Activated T-cell treated with anti-CD3 and anti-CD28 coated beads, Interleukin-2, amount 50 U/mL, for 72 hours (primary cell): ENCODE measurements at regions not wholly inside any gene's neighbourhood (a gene's known extent, or its start where the extent isn't known, plus 50 kb on each side); places are given as distances from the start of the nearest gene placed in this dataset.
"Not testable (repeated sequence)": the region's sequence is repeated elsewhere in the genome, so short reads cannot be mapped to it uniquely, and the experiment has no call there.

Experiments used
- ATAC-seq, 2 donors: fragments of 150-1000 bp; cut with Tn5 transposase; replicated peaks in 1 of 2; 2 replicates each; pipeline ENCODE4 v1.10.0; 2021; ENCODE audit warnings: moderate library complexity in 2 of 2, mild to moderate bottlenecking in 1 of 2
- DNase-seq, 2 donors: peaks; one replicate each; pipeline ENCODE4 v3.0.0; 2021 to 2022; ENCODE audit warnings: mixed read lengths in 1 of 2
- H3K27ac Mint-ChIP-seq: one replicate; pipeline ENCODE4 v1.8.0; 2022; ENCODE audit warnings: mild to moderate bottlenecking, moderate library complexity, mixed read lengths
- H3K27me3 Mint-ChIP-seq: one replicate; pipeline ENCODE4 v1.8.0; 2022; ENCODE audit warnings: low read depth, mixed read lengths
- H3K36me3 Mint-ChIP-seq, 2 donors: one replicate each; pipeline ENCODE4 v1.8.0; 2022; ENCODE audit warnings: mixed read lengths in 2 of 2, mild to moderate bottlenecking in 1 of 2; ENCODE audit not compliant: insufficient read depth in 2 of 2
- H3K4me1 Mint-ChIP-seq: one replicate; pipeline ENCODE4 v1.8.0; 2022; ENCODE audit warnings: low read depth, mixed read lengths
- H3K4me3 Mint-ChIP-seq, 2 donors: one replicate each; pipeline ENCODE4 v1.8.0; 2022; ENCODE audit warnings: mild to moderate bottlenecking in 2 of 2, mixed read lengths in 2 of 2, moderate library complexity in 2 of 2
- H3K9me3 Mint-ChIP-seq, 2 donors: one replicate each; pipeline ENCODE4 v1.8.0; 2022; ENCODE audit warnings: mixed read lengths in 2 of 2

DNA sequence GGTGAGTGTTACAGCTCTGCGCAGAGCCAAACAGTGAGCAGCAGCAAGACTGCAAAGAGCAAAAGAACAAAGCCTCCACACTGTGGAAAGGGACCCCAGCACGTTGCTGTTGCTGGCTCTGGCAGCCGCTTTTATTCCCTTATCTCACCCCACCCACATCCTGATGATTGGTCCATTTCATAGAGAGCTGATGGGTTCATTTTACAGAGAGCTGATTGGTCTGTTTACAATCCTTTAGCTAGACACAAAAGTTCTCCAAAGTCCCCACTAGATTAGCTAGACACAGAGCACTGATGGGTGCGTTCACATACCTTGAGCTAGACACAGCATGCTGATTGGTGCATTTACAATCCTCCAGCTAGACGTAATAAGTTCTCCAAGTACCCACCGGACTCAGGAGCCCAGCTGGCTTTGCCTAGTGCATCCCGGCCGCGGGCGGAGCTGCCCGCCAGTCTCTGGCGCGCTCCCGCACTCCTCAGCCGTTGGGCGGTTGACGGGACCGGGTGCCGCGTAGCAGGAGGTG is 291.4 kb upstream of the PRSS16 start:
- H3K4me1 Mint-ChIP-seq, H3K27me3 Mint-ChIP-seq: not testable (repeated sequence)
- peak; percentile 51 to 67 for ATAC-seq

DNA sequence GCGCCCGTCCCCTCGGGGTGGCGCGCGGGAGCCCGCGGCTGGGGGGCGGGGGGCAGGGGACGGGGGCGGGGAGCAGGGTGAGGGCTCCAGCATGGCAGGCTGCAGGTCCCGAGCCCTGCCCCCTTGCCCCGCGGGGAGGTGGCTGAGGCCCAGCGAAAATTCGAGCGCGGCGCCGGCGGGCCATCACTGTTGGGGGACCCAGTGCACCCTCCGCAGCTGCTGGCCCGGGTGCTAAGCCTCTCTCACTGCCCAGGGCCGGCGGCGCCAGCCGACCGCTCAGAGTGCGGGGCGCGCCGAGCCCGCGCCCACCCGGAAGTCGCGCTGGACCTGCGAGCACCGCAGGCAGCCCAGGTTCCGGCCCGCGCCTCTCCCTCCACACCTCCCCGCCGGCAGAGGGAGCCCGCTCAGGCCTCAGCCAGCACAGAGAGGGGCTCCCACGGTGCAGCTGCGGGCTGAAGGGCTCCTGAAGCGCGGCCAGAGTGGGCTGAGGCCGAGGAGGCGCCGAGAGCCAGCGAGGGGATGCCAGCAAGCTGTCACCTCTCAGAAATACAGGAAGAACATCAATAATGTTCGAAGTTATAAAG is 290.8 kb upstream of the PRSS16 start:
- H3K9me3 Mint-ChIP-seq, H3K4me1 Mint-ChIP-seq, H3K36me3 Mint-ChIP-seq, H3K27me3 Mint-ChIP-seq: not testable (repeated sequence)
- Mint-ChIP-seq H3K27ac (peak overlapping the region; percentile 67), H3K4me3 (peak overlapping the region; percentile 79 to 90)
- ATAC-seq: peak; percentile 96 to 97
- DNase-seq: peak; percentile 89 to 90

More for the DNA sequence above, 291.4 kb upstream of the PRSS16 start:
- H3K9me3 Mint-ChIP-seq, H3K36me3 Mint-ChIP-seq: not testable (repeated sequence)
- Mint-ChIP-seq H3K27ac (peak overlapping the region; percentile 2), H3K4me3 (peak overlapping the region; percentile 78 to 84)
- peak; percentile 47 to 56 for DNase-seq

- H3K36me3 Mint-ChIP-seq, ATAC-seq, H3K9me3 Mint-ChIP-seq, H3K27me3 Mint-ChIP-seq, H3K27ac Mint-ChIP-seq, H3K4me1 Mint-ChIP-seq: not testable (repeated sequence)
- DNase-seq: peak in 1 of 2 donors; percentile 2
- peak overlapping the region; percentile 79 to 90 for H3K4me3 Mint-ChIP-seq
Observed at GRCh38 chr6:26957399-26958127, 289.9 kb upstream of the PRSS16 start.

GRCh38 chr6:26961236-26961635 is 286.3 kb upstream of the PRSS16 start:
- not testable (repeated sequence) for H3K27ac Mint-ChIP-seq

GRCh38 chr6:27002447-27002846 is 245.1 kb upstream of the PRSS16 start:
- DNase-seq (no peak), ATAC-seq (no peak)
- no peak overlapping the region for H3K4me3 Mint-ChIP-seq
- H3K36me3 Mint-ChIP-seq: no peaks in the 10 kb centered on the region
- H3K27ac Mint-ChIP-seq: no peak overlapping the region
- H3K9me3 Mint-ChIP-seq: no peaks in the 10 kb centered on the region
- H3K4me1 Mint-ChIP-seq: no peaks in the 10 kb centered on the region
- H3K27me3 Mint-ChIP-seq: peaks cover 11% of the 10 kb centered on the region

More at GRCh38 chr6:26961236-26961635, 286.3 kb upstream of the PRSS16 start:
- ATAC-seq, H3K4me3 Mint-ChIP-seq, H3K4me1 Mint-ChIP-seq, H3K9me3 Mint-ChIP-seq, DNase-seq, H3K36me3 Mint-ChIP-seq, H3K27me3 Mint-ChIP-seq: not testable (repeated sequence)

DNA sequence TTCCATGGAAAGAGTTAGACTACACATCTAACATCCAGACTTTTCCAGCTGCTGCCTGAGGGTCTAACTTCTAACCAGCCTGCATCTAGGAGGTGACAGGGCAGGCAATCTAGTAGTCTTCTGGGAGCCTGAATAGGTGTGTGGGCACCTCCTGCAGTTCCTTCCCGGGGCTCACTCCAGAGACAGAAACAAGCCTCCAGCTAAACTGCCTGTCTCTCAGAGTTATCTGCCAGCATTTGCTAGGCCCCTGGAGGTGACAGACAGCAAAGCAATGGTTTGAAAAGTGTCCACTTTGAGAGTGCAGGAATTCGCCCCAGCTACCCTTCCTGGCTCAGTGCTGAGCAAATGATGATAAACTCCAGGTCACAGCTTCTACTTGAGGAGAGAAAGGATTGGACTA is 240.5 kb upstream of the PRSS16 start:
- H3K4me3 Mint-ChIP-seq: no peak overlapping the region
- no peak overlapping the region for H3K27ac Mint-ChIP-seq
- ATAC-seq (no peak), DNase-seq (no peak)
- no peaks in the 10 kb centered on the region for H3K4me1 Mint-ChIP-seq
- peaks cover 25% of the 10 kb centered on the region for H3K27me3 Mint-ChIP-seq
- H3K36me3 Mint-ChIP-seq: peaks cover 2 to 4% of the 10 kb centered on the region in 2 donors
- H3K9me3 Mint-ChIP-seq: peaks cover 2 to 3% of the 10 kb centered on the region in 2 donors

DNA sequence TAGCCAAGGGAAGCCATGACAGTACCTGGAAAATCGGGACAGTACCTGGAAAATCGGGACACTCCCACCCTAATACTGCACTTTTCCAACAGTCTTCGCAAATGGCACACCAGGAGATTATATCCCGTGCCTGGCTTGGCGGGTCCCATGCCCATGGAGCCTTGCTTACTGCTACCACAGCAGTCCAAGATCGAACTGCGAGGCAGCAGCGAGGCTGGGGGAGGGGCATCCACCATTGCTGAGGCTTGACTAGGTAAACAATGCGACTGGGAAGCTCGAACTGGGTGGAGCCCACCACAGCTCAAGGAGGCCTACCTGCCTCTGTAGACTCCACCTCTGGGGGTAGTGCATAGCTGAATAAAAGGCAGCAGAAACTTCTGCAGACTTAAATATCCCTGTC is 238.9 kb upstream of the PRSS16 start:
- peaks cover 32% of the 10 kb centered on the region for H3K27me3 Mint-ChIP-seq
- not testable (repeated sequence) for H3K36me3 Mint-ChIP-seq, ATAC-seq, DNase-seq, H3K4me3 Mint-ChIP-seq, H3K4me1 Mint-ChIP-seq, H3K27ac Mint-ChIP-seq, H3K9me3 Mint-ChIP-seq

DNA sequence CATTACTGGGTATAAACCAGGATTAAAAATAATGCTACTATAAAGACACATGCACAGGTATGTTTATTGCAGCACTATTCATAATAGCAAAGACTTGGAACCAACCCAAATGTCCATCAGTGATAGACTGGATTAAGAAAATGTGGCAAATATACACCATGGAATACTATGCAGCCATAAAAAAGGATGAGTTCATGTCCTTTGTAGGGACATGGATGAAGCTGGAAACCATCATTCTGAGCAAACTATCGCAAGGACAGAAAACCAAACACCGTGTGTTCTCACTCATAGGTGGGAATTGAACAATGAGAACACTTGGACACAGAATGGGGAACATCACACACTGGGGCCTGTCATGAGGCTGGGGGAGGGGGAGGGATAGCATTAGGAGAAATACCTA is 233.4 kb upstream of the PRSS16 start:
- Mint-ChIP-seq H3K9me3 (peaks cover 4 to 14% of the 10 kb centered on the region in 2 donors), H3K27me3 (peaks cover 21% of the 10 kb centered on the region)
- H3K4me1 Mint-ChIP-seq, H3K4me3 Mint-ChIP-seq, H3K27ac Mint-ChIP-seq, H3K36me3 Mint-ChIP-seq, DNase-seq, ATAC-seq: not testable (repeated sequence)

DNA sequence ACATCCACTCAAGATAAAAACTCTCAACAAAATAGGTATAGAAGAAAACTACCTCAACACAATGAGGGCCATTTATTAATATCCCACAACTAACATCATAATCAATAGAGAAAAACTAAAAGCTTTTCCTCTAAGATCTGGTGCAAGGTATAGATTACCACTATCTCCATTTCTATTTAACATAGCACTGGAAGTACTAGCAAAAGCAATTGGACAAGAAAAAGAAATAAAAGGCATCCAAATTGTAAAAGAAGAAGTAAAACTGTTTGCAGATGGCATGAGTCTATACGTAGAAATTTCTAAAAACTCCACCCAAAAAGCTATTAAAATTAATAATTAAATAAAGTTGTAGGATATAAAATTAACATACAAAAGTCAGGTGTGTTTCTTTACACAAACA is 230.8 kb upstream of the PRSS16 start:
- DNase-seq (no peak), ATAC-seq (no peak)
- no peak overlapping the region for H3K27ac Mint-ChIP-seq
- peaks cover 2 to 4% of the 10 kb centered on the region in 2 donors for H3K36me3 Mint-ChIP-seq
- no peak overlapping the region for H3K4me3 Mint-ChIP-seq
- H3K4me1 Mint-ChIP-seq: peaks cover 8% of the 10 kb centered on the region
- peaks cover 6% of the 10 kb centered on the region for H3K27me3 Mint-ChIP-seq
- H3K9me3 Mint-ChIP-seq: peaks cover 2 to 12% of the 10 kb centered on the region in 2 donors

DNA sequence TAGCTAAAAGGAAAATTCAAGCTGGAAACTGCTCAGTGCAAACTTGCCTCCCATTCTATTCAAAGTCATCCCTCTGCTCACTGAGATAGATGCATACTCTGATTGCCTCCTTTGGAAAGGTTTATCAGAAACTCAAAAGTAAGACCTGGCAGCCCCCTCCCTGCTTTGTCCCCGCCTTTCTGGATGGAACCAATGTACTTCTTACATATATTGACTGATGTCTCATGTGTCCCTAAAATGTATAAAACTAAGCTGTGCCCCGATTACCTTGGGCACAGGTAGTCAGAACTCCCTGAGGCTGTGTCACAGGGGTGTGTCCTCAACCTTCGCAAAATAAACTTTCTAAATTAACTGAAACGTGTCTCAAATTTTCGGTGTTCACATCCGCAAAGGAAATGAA is 229.1 kb upstream of the PRSS16 start:
- not testable (repeated sequence) for H3K36me3 Mint-ChIP-seq, H3K9me3 Mint-ChIP-seq, H3K4me3 Mint-ChIP-seq, H3K27ac Mint-ChIP-seq, ATAC-seq, DNase-seq, H3K4me1 Mint-ChIP-seq, H3K27me3 Mint-ChIP-seq

GRCh38 chr6:27019651-27020552 is 227.6 kb upstream of the PRSS16 start:
- Mint-ChIP-seq H3K27ac (peak overlapping the region; percentile 68), H3K27me3 (peaks cover 19% of the 10 kb centered on the region), H3K36me3 (peaks cover 2 to 4% of the 10 kb centered on the region in 2 donors), H3K4me3 (peak overlapping the region; percentile 82 to 85), H3K9me3 (peaks cover 2 to 5% of the 10 kb centered on the region in 2 donors), H3K4me1 (peaks cover 8% of the 10 kb centered on the region)
- peak; percentile 63 to 74 for DNase-seq
- ATAC-seq: peak; percentile 89 to 92

DNA sequence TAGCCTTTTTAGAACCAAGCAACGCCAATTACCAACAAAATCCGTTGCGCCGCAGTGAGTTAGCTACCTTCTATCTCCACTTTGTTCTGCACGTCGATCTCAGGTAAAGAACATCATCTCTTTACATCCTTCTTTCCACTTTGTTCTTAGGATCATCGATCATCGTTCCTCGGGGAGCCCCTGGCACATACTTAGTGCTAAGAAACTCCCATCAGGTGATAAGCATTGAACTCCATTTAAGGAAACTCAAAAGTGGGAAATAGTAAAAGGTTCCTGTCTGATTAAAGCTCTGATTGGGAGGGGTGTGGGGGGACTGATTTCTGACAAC is 227.0 kb upstream of the PRSS16 start:
- Mint-ChIP-seq H3K9me3 (peaks cover 2 to 3% of the 10 kb centered on the region in 2 donors), H3K27ac (peak overlapping the region; percentile 68), H3K4me1 (peaks cover 8% of the 10 kb centered on the region), H3K4me3 (peak overlapping the region; percentile 82 to 85), H3K27me3 (peaks cover 24% of the 10 kb centered on the region), H3K36me3 (peaks cover 2% of the 10 kb centered on the region in 2 donors)
- no peak for DNase-seq
- ATAC-seq: no peak

- peaks cover 8% of the 10 kb centered on the region for H3K4me1 Mint-ChIP-seq
- ATAC-seq (no peak), DNase-seq (no peak)
- no peaks in the 10 kb centered on the region for H3K9me3 Mint-ChIP-seq
- H3K27ac Mint-ChIP-seq: no peak overlapping the region
- H3K27me3 Mint-ChIP-seq: peaks cover 47% of the 10 kb centered on the region
- H3K36me3 Mint-ChIP-seq: no peaks in the 10 kb centered on the region
- no peak overlapping the region for H3K4me3 Mint-ChIP-seq
Observed at GRCh38 chr6:27023664-27024063, 223.8 kb upstream of the PRSS16 start.
